Body of pancreas (tissue), 4 donors: ENCODE measurements at regions not wholly inside any gene's neighbourhood (a gene's known extent, or its start where the extent isn't known, plus 50 kb on each side); places are given as distances from the start of the nearest gene placed in this dataset.

ENCODE experiments used
- ATAC-seq: fragments of 150-250 bp; one replicate; pipeline ENCODE4 v1.9.1; 2016
- DNase-seq, 4 donors: peaks; one replicate each; pipeline ENCODE4 v3.0.0-alpha.2; 2019
- H3K27ac ChIP-seq, 4 donors: fragments of 200-600 bp; sonication (generic); 1 replicate in 3 of 4; 2 replicates in 1 of 4; pipeline versions ENCODE4 v1.5.1 to v1.6.1; 2016 to 2019; ENCODE audit warnings: mild to moderate bottlenecking in 1 of 4, mixed read lengths in 1 of 4, moderate library complexity in 1 of 4
- H3K27me3 ChIP-seq, 2 donors: fragments of 200-600 bp; sonication (generic); one replicate each; pipeline ENCODE4 v1.6.0; 2016; ENCODE audit warnings: mild to moderate bottlenecking in 1 of 2
- H3K36me3 ChIP-seq, 2 donors: fragments of 200-600 bp; sonication (generic); replicated peaks in 1 of 2; 2 replicates each; pipeline ENCODE4 v1.5.1; 2016; ENCODE audit warnings: low read depth in 2 of 2; ENCODE audit not compliant: insufficient read depth in 1 of 2
- H3K4me1 ChIP-seq: fragments of 200-600 bp; sonication (generic); one replicate; pipeline ENCODE4 v1.6.0; 2016
- H3K4me3 ChIP-seq, 2 donors: fragments of 200-600 bp; sonication (generic); 1 replicate in 1 of 2; 2 replicates in 1 of 2; pipeline ENCODE4 v1.5.1; 2016 to 2019
- H3K9me3 ChIP-seq, 3 donors: fragments of 200-600 bp; sonication (generic); 1 replicate in 2 of 3; 2 replicates in 1 of 3; pipeline ENCODE4 v1.5.1; 2016
- POLR2A ChIP-seq, 3 donors: fragments of 450-650 bp; IDR thresholded peaks; one replicate each; pipeline ENCODE4 v1.6.1; 2016; ENCODE audit warnings: antibody characterized with exemption in 3 of 3, mild to moderate bottlenecking in 2 of 3
- WGBS, 2 donors: methylation state at CpG; one replicate each; pipeline ENCODE4 v1.1.5; 2017; 5-methylcytosine and 5-hydroxymethylcytosine counted together
- intact Hi-C: fragments of 100-400 bp; cut with DNase I; formaldehyde crosslinking; loops from one replicate; pipeline ENCODE4 v1.15.1; 2023
- TF ChIP-seq, protein P1 (sequence below), 7 experiments: fragments of 450-650 bp in 4 of 7; fragments of 200-600 bp in 3 of 7; sonication (generic) in 3 of 7; IDR thresholded peaks; one replicate each; pipeline ENCODE4 v1.5.1; 2016 to 2019; ENCODE audit warnings: antibody characterized with exemption in 7 of 7

DNA sequence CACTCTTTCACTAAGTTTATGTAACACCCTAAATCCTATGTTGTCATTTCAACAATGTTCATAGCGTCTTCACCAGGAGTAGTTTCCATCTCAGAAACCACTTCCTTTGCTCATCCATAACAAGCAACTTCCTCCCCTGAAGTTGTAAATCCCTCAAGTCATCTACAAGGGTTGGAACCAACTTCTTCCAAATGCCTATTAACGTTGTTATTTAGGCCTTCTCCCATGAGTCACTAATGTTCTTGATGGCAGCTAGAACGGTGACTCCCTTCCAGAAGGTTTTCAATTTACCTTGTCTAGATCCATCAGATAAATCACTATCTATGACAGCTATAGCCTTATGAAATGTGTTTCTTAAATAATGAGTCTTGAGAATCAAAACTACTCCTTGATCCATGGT, 73.3 kb upstream of the TARS1 start:
- WGBS, 2 donors, result 46 to 68% methylated on average over 3 of the region's 3 CpGs
- no peak for TF ChIP-seq POLR2A (IDR thresholded peaks at IDR 0.05)
- TF ChIP-seq, protein P1, sequence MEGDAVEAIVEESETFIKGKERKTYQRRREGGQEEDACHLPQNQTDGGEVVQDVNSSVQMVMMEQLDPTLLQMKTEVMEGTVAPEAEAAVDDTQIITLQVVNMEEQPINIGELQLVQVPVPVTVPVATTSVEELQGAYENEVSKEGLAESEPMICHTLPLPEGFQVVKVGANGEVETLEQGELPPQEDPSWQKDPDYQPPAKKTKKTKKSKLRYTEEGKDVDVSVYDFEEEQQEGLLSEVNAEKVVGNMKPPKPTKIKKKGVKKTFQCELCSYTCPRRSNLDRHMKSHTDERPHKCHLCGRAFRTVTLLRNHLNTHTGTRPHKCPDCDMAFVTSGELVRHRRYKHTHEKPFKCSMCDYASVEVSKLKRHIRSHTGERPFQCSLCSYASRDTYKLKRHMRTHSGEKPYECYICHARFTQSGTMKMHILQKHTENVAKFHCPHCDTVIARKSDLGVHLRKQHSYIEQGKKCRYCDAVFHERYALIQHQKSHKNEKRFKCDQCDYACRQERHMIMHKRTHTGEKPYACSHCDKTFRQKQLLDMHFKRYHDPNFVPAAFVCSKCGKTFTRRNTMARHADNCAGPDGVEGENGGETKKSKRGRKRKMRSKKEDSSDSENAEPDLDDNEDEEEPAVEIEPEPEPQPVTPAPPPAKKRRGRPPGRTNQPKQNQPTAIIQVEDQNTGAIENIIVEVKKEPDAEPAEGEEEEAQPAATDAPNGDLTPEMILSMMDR (IDR thresholded peaks at IDR 0.05), result no peak

DNA sequence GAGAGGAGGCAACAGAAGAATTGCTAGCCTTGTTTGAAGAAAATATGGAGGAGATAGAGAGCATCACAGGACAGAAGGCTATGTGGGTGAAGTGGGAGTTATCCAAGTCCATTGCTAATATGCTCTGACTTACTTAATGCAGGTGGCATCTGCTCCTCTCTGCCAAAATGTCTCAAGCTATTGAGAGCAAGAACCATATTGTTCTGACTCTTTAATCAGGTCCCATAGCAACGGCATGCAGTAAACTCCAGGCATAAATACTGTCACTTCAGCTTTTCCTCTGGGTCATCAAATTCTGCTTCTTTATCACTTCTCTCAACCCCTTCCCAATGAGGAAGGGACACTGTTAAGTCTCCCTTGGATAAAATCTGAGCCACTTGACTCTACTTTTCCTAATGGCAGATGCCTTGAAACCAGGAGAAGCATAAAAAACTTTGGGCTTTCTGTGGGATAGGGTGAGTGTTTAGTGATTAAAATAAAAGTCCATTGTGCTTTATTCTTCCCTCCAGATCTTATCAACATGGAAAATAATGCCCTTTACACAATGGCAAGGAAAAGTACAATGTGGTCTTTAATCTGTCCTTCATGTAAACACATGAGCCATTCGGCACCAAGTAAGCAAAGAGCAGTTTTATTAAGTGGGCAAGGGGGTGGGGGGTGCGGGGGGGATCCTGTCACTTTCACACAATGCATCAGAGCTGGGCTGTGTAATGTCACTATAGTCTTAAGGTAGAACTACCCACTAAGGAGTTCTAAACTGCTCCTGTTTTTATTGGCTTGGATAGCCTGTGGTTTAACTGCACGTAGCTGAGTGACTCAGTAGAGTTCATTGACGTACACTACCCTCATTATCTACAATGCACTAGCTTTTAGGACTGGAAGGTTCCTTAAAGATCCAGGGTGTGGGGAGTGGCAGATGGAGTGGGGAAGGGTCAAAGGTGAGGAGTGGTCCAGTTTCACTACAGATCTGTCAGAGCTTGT, 71.0 kb upstream of the TARS1 start:
- Histone ChIP-seq H3K27ac (no peak overlapping the region), H3K4me3 (no peak overlapping the region), H3K4me1 (no peaks in the 10 kb centered on the region), H3K36me3 (no peaks in the 10 kb centered on the region), H3K27me3 (no peaks in the 10 kb centered on the region), H3K9me3 (no peaks in the 10 kb centered on the region)
- DNase-seq, result no peak
- 27 to 38% methylated on average over 5 of the region's 5 CpGs for WGBS, 2 donors
- no peak for TF ChIP-seq POLR2A (IDR thresholded peaks at IDR 0.05)
- TF ChIP-seq, protein P1 (IDR thresholded peaks at IDR 0.05), result no peak
- no peak for ATAC-seq
- intact Hi-C loops, result no loop called here

More for the DNA sequence above, 73.3 kb upstream of the TARS1 start:
- no peaks in the 10 kb centered on the region for H3K4me1 ChIP-seq
- ATAC-seq (no peak), DNase-seq (no peak)
- no peaks in the 10 kb centered on the region for H3K36me3 ChIP-seq
- H3K4me3 ChIP-seq, result no peak overlapping the region
- intact Hi-C loops, result no loop called here
- H3K9me3 ChIP-seq, result no peaks in the 10 kb centered on the region
- H3K27me3 ChIP-seq, result no peaks in the 10 kb centered on the region
- H3K27ac ChIP-seq, result no peak overlapping the region

DNA sequence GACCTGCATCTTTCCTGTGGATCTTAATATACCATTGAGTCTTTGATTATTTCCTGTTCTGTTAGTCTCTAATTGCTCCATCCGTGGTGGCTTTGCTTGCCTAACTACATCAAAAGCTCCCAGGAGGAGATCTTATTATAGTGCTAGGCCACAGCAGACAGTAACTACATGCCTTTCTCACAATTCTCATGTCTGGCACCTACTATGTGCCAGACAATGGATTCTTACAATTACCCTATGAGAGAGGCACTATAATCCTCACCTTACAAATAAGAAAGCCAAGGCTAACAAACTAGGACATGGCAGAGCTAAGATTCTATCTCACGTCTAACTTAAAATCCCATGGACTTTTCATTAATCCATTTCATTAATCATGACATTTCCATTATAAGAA, 70.3 kb upstream of the TARS1 start:
- Histone ChIP-seq H3K36me3 (no peaks in the 10 kb centered on the region), H3K27me3 (no peaks in the 10 kb centered on the region), H3K4me1 (no peaks in the 10 kb centered on the region), H3K4me3 (no peak overlapping the region), H3K27ac (no peak overlapping the region), H3K9me3 (no peaks in the 10 kb centered on the region)
- TF ChIP-seq, protein P1 (IDR thresholded peaks at IDR 0.05), result no peak
- TF ChIP-seq POLR2A (IDR thresholded peaks at IDR 0.05), result no peak
- no peak for ATAC-seq
- WGBS, 2 donors, result 36 to 77% methylated on average over 2 of the region's 2 CpGs
- DNase-seq, result no peak
- intact Hi-C loops, result no loop called here

DNA sequence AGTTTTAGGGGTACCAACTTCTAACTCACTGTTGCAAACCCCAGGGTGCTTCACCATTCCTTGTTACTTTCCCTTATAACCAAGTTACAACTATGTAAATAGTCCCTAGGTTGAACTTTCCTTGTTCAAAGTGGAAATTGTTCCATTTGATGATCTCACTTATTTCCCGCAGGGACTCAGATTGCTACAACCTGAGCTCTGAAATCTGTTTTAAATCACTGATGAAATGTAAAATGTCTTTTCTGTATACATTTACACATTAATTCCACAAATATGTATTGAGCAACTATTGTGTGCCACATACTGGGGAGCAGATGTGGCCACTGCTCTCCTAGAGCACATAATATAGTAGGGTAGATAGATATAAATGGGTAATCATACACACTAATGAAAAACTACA, 69.1 kb upstream of the TARS1 start:
- no peak overlapping the region for H3K27ac ChIP-seq
- no peaks in the 10 kb centered on the region for H3K4me1 ChIP-seq
- no peak for TF ChIP-seq POLR2A (IDR thresholded peaks at IDR 0.05)
- TF ChIP-seq, protein P1 (IDR thresholded peaks at IDR 0.05), result no peak
- 94 to 100% methylated on average over 1 of the region's 1 CpG for WGBS, 2 donors
- no peak for DNase-seq
- H3K9me3 ChIP-seq, result no peaks in the 10 kb centered on the region
- intact Hi-C loops, result no loop called here
- no peak overlapping the region for H3K4me3 ChIP-seq
- no peaks in the 10 kb centered on the region for H3K27me3 ChIP-seq
- no peaks in the 10 kb centered on the region for H3K36me3 ChIP-seq
- ATAC-seq, result no peak
